Keratinocyte (primary cell): ENCODE measurements at regions not wholly inside any gene's neighbourhood (a gene's known extent, or its start where the extent isn't known, plus 50 kb on each side); places are given as distances from the start of the nearest gene placed in this dataset.

ENCODE experiments used
- DNase-seq: peaks from one replicate; pipeline ENCODE4 v3.0.0-alpha.2; 2011; ENCODE audit warnings: low read depth, missing footprints, low spot score
- FAIRE-seq: peaks from 2 replicates; lab custom pipeline; 2011; peaks lifted over from hg19 to GRCh38; lab: Jason Lieb, UNC
- H2AFZ ChIP-seq: 2 replicates; pipeline ENCODE4 v1.6.0; 2012; ENCODE audit warnings: low read length, control low read depth, inconsistent platforms; ENCODE audit not compliant: control insufficient read depth
- H3K27ac ChIP-seq: 2 replicates; pipeline ENCODE4 v1.5.1; 2011; ENCODE audit warnings: low read length; ENCODE audit not compliant: control insufficient read depth, insufficient read depth
- H3K27me3 ChIP-seq: 3 replicates; pipeline ENCODE4 v1.6.0; 2011; ENCODE audit warnings: low read length; ENCODE audit not compliant: control insufficient read depth, insufficient read depth; ENCODE audit errors: extremely low read depth
- H3K36me3 ChIP-seq, 2 experiments: 2 replicates in 1 of 2; 3 replicates in 1 of 2; pipeline ENCODE4 v1.5.1; 2011; ENCODE audit warnings: low read length in 2 of 2, mild to moderate bottlenecking in 1 of 2; ENCODE audit not compliant: control insufficient read depth in 2 of 2, insufficient read depth in 2 of 2; ENCODE audit errors: extremely low read depth in 1 of 2
- H3K4me1 ChIP-seq: 3 replicates; pipeline ENCODE4 v1.5.1; 2011; ENCODE audit warnings: low read length; ENCODE audit not compliant: control insufficient read depth, insufficient read depth; ENCODE audit errors: extremely low read depth
- H3K4me2 ChIP-seq: 3 replicates; pipeline ENCODE4 v1.6.0; 2011; ENCODE audit warnings: low read depth, low read length; ENCODE audit not compliant: control insufficient read depth, insufficient read depth; ENCODE audit errors: extremely low read depth
- H3K4me3 ChIP-seq, 3 experiments: fragments of 200-600 bp in 1 of 3; sonication (generic) in 1 of 3; 2 replicates in 2 of 3; 3 replicates in 1 of 3; pipeline ENCODE4 v1.5.1; 2011 to 2016; ENCODE audit warnings: low read length in 3 of 3, mild to moderate bottlenecking in 3 of 3, control low read depth in 2 of 3, inconsistent platforms in 1 of 3, low read depth in 1 of 3, mixed read lengths in 1 of 3, mixed run types in 1 of 3, moderate library complexity in 1 of 3; ENCODE audit not compliant: control insufficient read depth in 2 of 3, insufficient read depth in 2 of 3; ENCODE audit errors: extremely low read depth in 1 of 3
- H3K79me2 ChIP-seq: 2 replicates; pipeline ENCODE4 v1.6.0; 2012; ENCODE audit warnings: low read length; ENCODE audit not compliant: control insufficient read depth, insufficient read depth
- H3K9ac ChIP-seq: 3 replicates; pipeline ENCODE4 v1.6.0; 2011; ENCODE audit warnings: low read length; ENCODE audit not compliant: control insufficient read depth, insufficient read depth; ENCODE audit errors: extremely low read depth
- H3K9me1 ChIP-seq: 3 replicates; pipeline ENCODE4 v1.6.0; 2011; ENCODE audit warnings: low read length; ENCODE audit not compliant: control insufficient read depth, insufficient read depth; ENCODE audit errors: extremely low read depth
- H3K9me3 ChIP-seq: 2 replicates; pipeline ENCODE4 v1.5.1; 2012; ENCODE audit warnings: low read depth, low read length; ENCODE audit not compliant: control insufficient read depth
- H4K20me1 ChIP-seq: 3 replicates; pipeline ENCODE4 v1.6.0; 2011; ENCODE audit warnings: low read length; ENCODE audit not compliant: control insufficient read depth, insufficient read depth; ENCODE audit errors: extremely low read depth
- EZH2 ChIP-seq: IDR thresholded peaks from one replicate; pipeline ENCODE4 v1.6.1; 2012; ENCODE audit warnings: inconsistent platforms, mild to moderate bottlenecking, low read length, moderate library complexity
- dilution Hi-C: fragments of 300-500 bp; cut with MboI; formaldehyde crosslinking; loops from one replicate; pipeline ENCODE4 v1.7.0; 2020; ENCODE audit warnings: low sequenced_read_pairs; ENCODE audit not compliant: extremely low pct_ligation_motif_present
- TF ChIP-seq, protein P1 (sequence below), 3 experiments: IDR thresholded peaks in 1 of 3; conservative IDR thresholded peaks in 1 of 3; optimal IDR thresholded peaks in 1 of 3; 2 replicates in 2 of 3; 3 replicates in 1 of 3; pipeline versions ENCODE3 to v1.5.1; 2011; ENCODE audit warnings: low read length in 3 of 3, mild to moderate bottlenecking in 3 of 3, moderate library complexity in 2 of 3, control low read depth in 1 of 3, inconsistent platforms in 1 of 3; ENCODE audit not compliant: insufficient read depth in 2 of 3; ENCODE audit errors: extremely low read depth in 1 of 3

DNA sequence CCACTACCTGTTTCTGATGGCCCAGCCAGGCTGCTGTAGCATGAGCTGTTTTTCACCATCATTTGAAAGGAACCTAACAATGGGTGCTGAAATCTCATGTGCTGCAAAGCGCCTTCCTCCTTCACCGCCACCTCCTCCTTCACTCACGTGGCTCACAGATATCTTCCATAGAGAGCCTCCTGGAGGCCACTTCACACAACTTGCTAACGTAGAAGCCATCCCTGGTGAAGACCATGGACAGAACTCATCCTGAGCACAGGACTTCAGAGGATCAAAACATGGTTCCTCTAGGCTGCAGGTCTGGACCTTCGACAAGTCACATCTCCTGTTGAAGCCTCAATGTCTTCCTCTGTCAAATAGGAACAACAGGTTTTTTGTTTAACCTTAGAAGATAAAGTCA, 155.5 kb upstream of the RAD23B start:
- no peak for TF ChIP-seq EZH2
- TF ChIP-seq, protein P1, sequence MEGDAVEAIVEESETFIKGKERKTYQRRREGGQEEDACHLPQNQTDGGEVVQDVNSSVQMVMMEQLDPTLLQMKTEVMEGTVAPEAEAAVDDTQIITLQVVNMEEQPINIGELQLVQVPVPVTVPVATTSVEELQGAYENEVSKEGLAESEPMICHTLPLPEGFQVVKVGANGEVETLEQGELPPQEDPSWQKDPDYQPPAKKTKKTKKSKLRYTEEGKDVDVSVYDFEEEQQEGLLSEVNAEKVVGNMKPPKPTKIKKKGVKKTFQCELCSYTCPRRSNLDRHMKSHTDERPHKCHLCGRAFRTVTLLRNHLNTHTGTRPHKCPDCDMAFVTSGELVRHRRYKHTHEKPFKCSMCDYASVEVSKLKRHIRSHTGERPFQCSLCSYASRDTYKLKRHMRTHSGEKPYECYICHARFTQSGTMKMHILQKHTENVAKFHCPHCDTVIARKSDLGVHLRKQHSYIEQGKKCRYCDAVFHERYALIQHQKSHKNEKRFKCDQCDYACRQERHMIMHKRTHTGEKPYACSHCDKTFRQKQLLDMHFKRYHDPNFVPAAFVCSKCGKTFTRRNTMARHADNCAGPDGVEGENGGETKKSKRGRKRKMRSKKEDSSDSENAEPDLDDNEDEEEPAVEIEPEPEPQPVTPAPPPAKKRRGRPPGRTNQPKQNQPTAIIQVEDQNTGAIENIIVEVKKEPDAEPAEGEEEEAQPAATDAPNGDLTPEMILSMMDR (optimal IDR thresholded peaks at IDR 0.05 in 1 of 3, IDR thresholded peaks at IDR 0.05 in 1 of 3, conservative IDR thresholded peaks at IDR 0.05 in 1 of 3; ENCODE audit: extremely low read depth in 1 of 3, insufficient read depth in 2 of 3, low read length in 3 of 3), result no peak
- Histone ChIP-seq H3K9me1 (no peaks in the 10 kb centered on the region), H3K9ac (no peak overlapping the region)

GRCh38 chr9:107131108-107131799, 151.8 kb upstream of the RAD23B start:
- Histone ChIP-seq H3K27ac (no peak overlapping the region), H4K20me1 (no peaks in the 10 kb centered on the region), H3K36me3 (no peaks in the 10 kb centered on the region), H2AFZ (no peak overlapping the region), H3K9me1 (no peaks in the 10 kb centered on the region), H3K9me3 (no peaks in the 10 kb centered on the region), H3K9ac (no peak overlapping the region), H3K27me3 (peaks cover 11% of the 10 kb centered on the region), H3K4me2 (no peak overlapping the region), H3K79me2 (no peaks in the 10 kb centered on the region), H3K4me3 (no peak overlapping the region), H3K4me1 (no peaks in the 10 kb centered on the region)
- DNase-seq, result no peak
- TF ChIP-seq EZH2, result no peak
- FAIRE-seq, result no peak
- dilution Hi-C loops, result no loop called here

More for the DNA sequence above, 155.5 kb upstream of the RAD23B start:
- Histone ChIP-seq H3K79me2 (no peaks in the 10 kb centered on the region), H3K4me3 (no peak overlapping the region), H3K36me3 (no peaks in the 10 kb centered on the region), H3K27me3 (peaks cover 11% of the 10 kb centered on the region), H3K4me1 (no peaks in the 10 kb centered on the region), H2AFZ (no peak overlapping the region), H3K9me3 (no peaks in the 10 kb centered on the region), H4K20me1 (no peaks in the 10 kb centered on the region), H3K4me2 (no peak overlapping the region), H3K27ac (no peak overlapping the region)
- FAIRE-seq (no peak), DNase-seq (no peak)
- dilution Hi-C loops, result no loop called here

- H3K9ac ChIP-seq, result no peak overlapping the region
- H3K27me3 ChIP-seq, result peaks cover 5% of the 10 kb centered on the region
- H3K9me1 ChIP-seq, result no peaks in the 10 kb centered on the region
- dilution Hi-C loops, result no loop called here
- no peaks in the 10 kb centered on the region for H3K79me2 ChIP-seq
- no peak overlapping the region for H3K27ac ChIP-seq
- H4K20me1 ChIP-seq, result no peaks in the 10 kb centered on the region
- H3K9me3 ChIP-seq, result no peaks in the 10 kb centered on the region
- H3K4me2 ChIP-seq, result no peak overlapping the region
- H2AFZ ChIP-seq, result no peak overlapping the region
- H3K4me3 ChIP-seq, result no peak overlapping the region
- no peaks in the 10 kb centered on the region for H3K36me3 ChIP-seq
- FAIRE-seq (no peak), DNase-seq (no peak)
- TF ChIP-seq, protein P1 (optimal IDR thresholded peaks at IDR 0.05 in 1 of 3, IDR thresholded peaks at IDR 0.05 in 1 of 3, conservative IDR thresholded peaks at IDR 0.05 in 1 of 3; ENCODE audit: extremely low read depth in 1 of 3, insufficient read depth in 2 of 3, low read length in 3 of 3), result no peak
- TF ChIP-seq EZH2, result no peak
- no peaks in the 10 kb centered on the region for H3K4me1 ChIP-seq
These were observed 146.8 kb upstream of the RAD23B start for GRCh38 chr9:107136296-107136695.
